ENCODE measurements at regions not wholly inside any gene's neighbourhood (a gene's known extent, or its start where the extent isn't known, plus 50 kb on each side); places are given as distances from the start of the nearest gene placed in this dataset.

DNA sequence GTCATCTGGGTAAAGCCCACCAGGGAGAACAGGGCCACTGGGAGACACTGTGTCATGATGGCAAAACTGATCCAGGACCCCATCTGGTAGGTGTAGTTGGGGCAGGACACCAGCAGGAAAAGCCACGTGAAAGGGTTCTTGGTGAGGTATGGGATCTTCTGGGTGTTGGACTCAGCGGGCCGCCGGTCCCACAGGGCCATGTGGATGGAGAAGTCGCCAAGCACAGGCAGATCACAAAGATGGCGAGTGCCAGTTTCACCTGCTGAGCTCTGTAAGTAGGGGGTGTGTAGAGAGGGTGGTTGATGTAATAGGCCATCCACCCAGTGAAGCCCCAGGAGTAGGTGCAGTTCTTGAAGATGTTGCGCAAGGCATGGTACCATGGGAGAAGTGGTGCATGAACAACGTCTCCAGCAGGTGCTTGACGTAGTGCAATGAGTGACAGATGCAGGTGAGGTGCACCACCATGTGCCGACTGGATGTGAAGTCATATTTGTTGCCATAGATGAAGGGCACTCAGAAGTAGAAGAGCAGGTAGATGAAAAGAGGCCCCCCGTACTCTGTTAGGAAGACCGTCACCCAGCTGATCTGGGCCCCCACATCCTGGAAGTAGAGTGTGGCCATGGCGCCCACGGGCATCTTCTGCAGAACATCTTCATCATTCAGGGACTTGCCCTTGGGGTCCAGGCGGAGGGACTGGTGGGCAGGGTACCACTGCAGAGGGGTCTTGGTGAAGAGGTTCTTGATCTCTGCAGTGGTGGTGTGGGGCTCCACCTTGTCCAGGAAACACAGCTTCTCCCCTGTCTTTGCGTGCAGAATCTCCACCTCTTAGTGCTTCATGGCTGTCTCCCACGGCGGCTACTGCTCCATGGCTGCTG lies 249.3 kb downstream of the ANKRD50 start:
- TF ChIP-seq, protein P1, sequence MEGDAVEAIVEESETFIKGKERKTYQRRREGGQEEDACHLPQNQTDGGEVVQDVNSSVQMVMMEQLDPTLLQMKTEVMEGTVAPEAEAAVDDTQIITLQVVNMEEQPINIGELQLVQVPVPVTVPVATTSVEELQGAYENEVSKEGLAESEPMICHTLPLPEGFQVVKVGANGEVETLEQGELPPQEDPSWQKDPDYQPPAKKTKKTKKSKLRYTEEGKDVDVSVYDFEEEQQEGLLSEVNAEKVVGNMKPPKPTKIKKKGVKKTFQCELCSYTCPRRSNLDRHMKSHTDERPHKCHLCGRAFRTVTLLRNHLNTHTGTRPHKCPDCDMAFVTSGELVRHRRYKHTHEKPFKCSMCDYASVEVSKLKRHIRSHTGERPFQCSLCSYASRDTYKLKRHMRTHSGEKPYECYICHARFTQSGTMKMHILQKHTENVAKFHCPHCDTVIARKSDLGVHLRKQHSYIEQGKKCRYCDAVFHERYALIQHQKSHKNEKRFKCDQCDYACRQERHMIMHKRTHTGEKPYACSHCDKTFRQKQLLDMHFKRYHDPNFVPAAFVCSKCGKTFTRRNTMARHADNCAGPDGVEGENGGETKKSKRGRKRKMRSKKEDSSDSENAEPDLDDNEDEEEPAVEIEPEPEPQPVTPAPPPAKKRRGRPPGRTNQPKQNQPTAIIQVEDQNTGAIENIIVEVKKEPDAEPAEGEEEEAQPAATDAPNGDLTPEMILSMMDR (IDR thresholded peaks at IDR 0.05) = no peak
- Mint-ChIP-seq H3K4me1 (ENCODE audit: low read depth) (no peaks in the 10 kb centered on the region), H3K4me3 (no peak overlapping the region), H3K27me3 (ENCODE audit: insufficient read depth) (no peaks in the 10 kb centered on the region; the same call in 1 of the 2 replicates), H3K36me3 (ENCODE audit: low read depth) (peaks cover 16% of the 10 kb centered on the region), H3K27ac (no peak overlapping the region), H3K9me3 (peaks cover 29% of the 10 kb centered on the region)
- DNase-seq = no peak

DNA sequence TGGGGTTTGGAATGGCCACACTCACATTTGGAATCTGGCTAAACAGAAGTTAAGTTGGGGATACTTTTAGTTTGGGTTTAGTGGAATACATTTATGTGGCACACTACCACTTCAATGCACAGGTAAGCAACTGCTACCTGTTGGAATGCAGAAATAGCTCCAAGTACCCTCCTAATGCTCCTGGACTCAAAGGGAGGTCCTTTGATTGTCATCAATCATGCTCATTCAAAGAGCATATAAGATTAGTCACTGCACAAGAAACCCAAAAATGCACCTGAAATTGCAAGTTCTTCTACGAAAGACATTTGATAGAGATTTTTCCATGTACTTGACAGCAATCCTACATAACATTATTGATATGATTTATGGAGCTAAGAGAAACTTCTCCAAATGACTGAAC lies 247.7 kb downstream of the ANKRD50 start:
- Mint-ChIP-seq H3K4me3 (no peak overlapping the region), H3K36me3 (ENCODE audit: low read depth) (peaks cover 16% of the 10 kb centered on the region), H3K27me3 (ENCODE audit: insufficient read depth) (no peaks in the 10 kb centered on the region; the same call in 1 of the 2 replicates), H3K27ac (no peak overlapping the region), H3K9me3 (peaks cover 29% of the 10 kb centered on the region), H3K4me1 (ENCODE audit: low read depth) (no peaks in the 10 kb centered on the region)
- no peak for DNase-seq
- TF ChIP-seq, protein P1 (IDR thresholded peaks at IDR 0.05) = no peak

DNA sequence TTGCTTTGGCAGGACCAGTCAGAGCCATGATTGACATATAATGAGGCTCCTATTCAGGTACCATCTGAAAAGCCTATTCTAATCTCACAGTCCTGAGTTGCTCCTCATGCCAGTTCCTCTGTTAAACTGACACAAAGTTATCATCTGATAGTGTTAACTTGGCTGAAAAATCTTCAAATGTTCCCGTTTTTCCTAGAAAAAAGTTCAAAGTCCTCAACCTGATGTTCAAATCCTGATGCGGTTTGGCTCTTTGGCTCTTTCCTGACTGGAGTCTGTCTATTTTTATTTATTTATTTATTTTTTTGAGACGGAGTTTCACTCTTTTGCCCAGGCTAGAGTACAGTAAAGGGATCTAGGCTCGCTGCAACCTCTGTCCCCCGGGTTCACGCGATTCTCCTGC lies 244.2 kb downstream of the ANKRD50 start:
- no peak for DNase-seq
- Mint-ChIP-seq H3K4me1 (ENCODE audit: low read depth) (no peaks in the 10 kb centered on the region), H3K9me3 (peaks cover 25% of the 10 kb centered on the region), H3K27me3 (ENCODE audit: insufficient read depth) (no peaks in the 10 kb centered on the region; the same call in 1 of the 2 replicates), H3K27ac (no peak overlapping the region), H3K36me3 (ENCODE audit: low read depth) (peaks cover 5% of the 10 kb centered on the region; the same call in 1 of the 2 replicates), H3K4me3 (no peak overlapping the region)
- TF ChIP-seq, protein P1 (IDR thresholded peaks at IDR 0.05) = no peak

DNA sequence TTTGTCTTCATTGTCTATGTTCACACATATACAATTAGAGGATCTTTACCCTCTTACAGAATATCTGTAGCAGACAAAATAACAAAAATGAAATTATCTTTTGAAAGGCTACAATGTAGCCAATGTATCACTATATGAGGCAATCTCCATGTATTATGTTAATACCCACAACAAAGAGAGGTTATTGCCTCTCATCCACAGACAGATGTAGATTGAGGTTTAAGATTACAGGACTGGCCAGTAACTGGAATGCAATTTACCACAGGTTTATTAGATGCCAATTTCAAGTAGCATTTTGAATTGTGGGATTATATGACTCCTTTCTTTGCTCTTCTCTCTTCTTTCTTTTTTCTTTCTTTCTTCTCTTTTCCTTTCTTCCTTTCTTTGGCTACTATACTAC lies 242.6 kb downstream of the ANKRD50 start:
- DNase-seq = no peak
- Mint-ChIP-seq H3K4me3 (no peak overlapping the region), H3K36me3 (ENCODE audit: low read depth) (peaks cover 5% of the 10 kb centered on the region; the same call in 1 of the 2 replicates), H3K9me3 (peaks cover 25% of the 10 kb centered on the region), H3K27ac (no peak overlapping the region), H3K27me3 (ENCODE audit: insufficient read depth) (no peaks in the 10 kb centered on the region; the same call in 1 of the 2 replicates), H3K4me1 (ENCODE audit: low read depth) (no peaks in the 10 kb centered on the region)
- TF ChIP-seq, protein P1 (IDR thresholded peaks at IDR 0.05) = no peak

DNA sequence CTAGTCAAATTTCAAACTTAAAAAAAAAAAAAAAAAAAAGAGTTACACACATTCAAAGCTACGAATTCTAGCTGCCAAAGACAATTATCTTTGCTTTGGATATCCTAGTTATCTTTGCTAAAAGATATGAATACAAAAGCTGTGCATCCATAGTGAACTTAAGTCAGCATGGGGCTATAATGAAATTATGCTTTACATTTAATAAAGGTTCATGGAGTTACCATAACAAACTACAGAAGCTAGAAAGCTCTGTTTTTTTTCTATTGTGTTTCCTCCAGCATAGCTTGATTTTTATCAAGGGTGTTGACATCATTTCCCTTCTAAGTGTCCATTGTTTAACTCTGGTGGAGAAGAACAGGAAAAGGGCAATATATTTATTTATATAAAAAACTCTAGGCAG lies 234.1 kb downstream of the ANKRD50 start:
- Mint-ChIP-seq H3K4me3 (no peak overlapping the region), H3K27me3 (ENCODE audit: insufficient read depth) (peaks cover 1% of the 10 kb centered on the region; the same call in 1 of the 2 replicates), H3K9me3 (peaks cover 5% of the 10 kb centered on the region), H3K4me1 (ENCODE audit: low read depth) (peaks cover 13% of the 10 kb centered on the region; the same call in 1 of the 2 replicates), H3K27ac (no peak overlapping the region), H3K36me3 (ENCODE audit: low read depth) (no peaks in the 10 kb centered on the region)
- TF ChIP-seq, protein P1 (IDR thresholded peaks at IDR 0.05) = no peak
- DNase-seq = no peak
